ENCODE measurements at regions not wholly inside any gene's neighbourhood (a gene's known extent, or its start where the extent isn't known, plus 50 kb on each side); places are given as distances from the start of the nearest gene placed in this dataset.

DNA sequence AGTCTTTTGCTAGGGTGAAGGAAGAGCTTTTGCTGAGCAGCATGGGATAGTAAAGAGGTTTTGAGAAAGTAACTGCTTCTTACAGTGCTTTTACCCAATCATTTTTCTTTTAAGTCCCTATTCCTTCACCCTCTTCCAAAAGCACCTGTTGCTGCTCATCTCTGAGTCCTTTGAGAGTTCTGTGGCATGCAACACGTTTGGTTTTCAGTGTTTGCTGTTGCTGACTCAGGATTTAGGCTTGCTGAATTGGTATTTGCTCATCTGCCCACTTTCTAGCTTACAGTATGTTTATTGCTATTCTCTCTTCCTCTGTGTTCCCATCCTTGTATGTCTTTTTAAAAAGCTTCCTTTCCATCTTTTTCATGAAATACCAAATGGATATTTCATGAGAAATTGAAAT lies 55.9 kb upstream of the THRB start:
- Histone ChIP-seq H3K9ac (ENCODE audit: insufficient read depth, low read length, poor library complexity, severe bottlenecking) (no peak overlapping the region), H2AFZ (ENCODE audit: insufficient read depth, low read depth, low read length, poor library complexity, severe bottlenecking) (no peak overlapping the region), H3K36me3 (replicated peaks in 1 of 2; ENCODE audit: control insufficient read depth in 1 of 2, insufficient read depth in 2 of 2, low read length in 2 of 2) (no peaks in the 10 kb centered on the region), H4K20me1 (ENCODE audit: insufficient read depth, low read length) (no peaks in the 10 kb centered on the region), H3K4me1 (ENCODE audit: control insufficient read depth in 1 of 2, insufficient read depth in 2 of 2, low read length in 2 of 2) (no peaks in the 10 kb centered on the region), H3K79me2 (ENCODE audit: insufficient read depth, low read length) (no peaks in the 10 kb centered on the region), H3K27ac (ENCODE audit: low read depth in 1 of 2, low read length in 2 of 2) (no peak overlapping the region), H3K4me3 (replicated peaks in 1 of 3; ENCODE audit: low read depth in 2 of 3, low read length in 3 of 3) (no peak overlapping the region), H3K27me3 (ENCODE audit: control insufficient read depth in 2 of 2, insufficient read depth in 2 of 2, low read length in 2 of 2) (no peaks in the 10 kb centered on the region), H3K9me3 (replicated peaks in 1 of 2; ENCODE audit: control insufficient read depth in 1 of 2, insufficient read depth in 1 of 2, low read length in 2 of 2) (no peaks in the 10 kb centered on the region), H3K4me2 (replicated peaks; ENCODE audit: extremely low read depth, low read length, poor library complexity, severe bottlenecking) (no peak overlapping the region)
- H3K4me3 Mint-ChIP-seq, result no peak overlapping the region
- intact Hi-C loops (cut with micrococcal nuclease), result no loop called here
- no peaks in the 10 kb centered on the region for H3K4me1 Mint-ChIP-seq
- H3K36me3 Mint-ChIP-seq, result no peaks in the 10 kb centered on the region
- DNase-seq, result no peak
- WGBS (ENCODE audit: insufficient coverage), result no CpG with 5 or more reads among the region's 1 CpG
- H3K27ac Mint-ChIP-seq, result no peak overlapping the region
- H3K9me3 Mint-ChIP-seq, result no peaks in the 10 kb centered on the region
- TF ChIP-seq, protein P1, sequence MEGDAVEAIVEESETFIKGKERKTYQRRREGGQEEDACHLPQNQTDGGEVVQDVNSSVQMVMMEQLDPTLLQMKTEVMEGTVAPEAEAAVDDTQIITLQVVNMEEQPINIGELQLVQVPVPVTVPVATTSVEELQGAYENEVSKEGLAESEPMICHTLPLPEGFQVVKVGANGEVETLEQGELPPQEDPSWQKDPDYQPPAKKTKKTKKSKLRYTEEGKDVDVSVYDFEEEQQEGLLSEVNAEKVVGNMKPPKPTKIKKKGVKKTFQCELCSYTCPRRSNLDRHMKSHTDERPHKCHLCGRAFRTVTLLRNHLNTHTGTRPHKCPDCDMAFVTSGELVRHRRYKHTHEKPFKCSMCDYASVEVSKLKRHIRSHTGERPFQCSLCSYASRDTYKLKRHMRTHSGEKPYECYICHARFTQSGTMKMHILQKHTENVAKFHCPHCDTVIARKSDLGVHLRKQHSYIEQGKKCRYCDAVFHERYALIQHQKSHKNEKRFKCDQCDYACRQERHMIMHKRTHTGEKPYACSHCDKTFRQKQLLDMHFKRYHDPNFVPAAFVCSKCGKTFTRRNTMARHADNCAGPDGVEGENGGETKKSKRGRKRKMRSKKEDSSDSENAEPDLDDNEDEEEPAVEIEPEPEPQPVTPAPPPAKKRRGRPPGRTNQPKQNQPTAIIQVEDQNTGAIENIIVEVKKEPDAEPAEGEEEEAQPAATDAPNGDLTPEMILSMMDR (IDR thresholded peaks at IDR 0.05), result no peak
- no peaks in the 10 kb centered on the region for H3K27me3 Mint-ChIP-seq (ENCODE audit: low read depth in 3 of 3)

DNA sequence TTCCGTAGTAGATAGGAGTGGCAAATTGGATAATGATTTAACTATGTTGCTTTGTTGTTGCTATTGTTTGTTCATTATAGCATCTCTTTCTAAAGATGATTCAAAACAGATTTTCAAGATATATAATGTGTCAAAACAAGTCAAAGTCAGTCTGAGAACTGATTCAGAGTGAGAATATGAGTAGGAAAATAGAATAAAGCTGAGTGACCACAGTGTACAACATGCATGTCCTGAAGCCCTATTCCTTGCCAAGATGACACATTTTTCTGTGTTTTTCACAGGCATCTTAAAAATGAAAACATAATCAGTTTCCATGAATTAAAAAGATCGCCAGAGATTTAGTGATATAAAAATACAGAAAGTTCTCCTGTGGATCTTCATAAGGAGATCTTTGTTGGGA lies 57.0 kb upstream of the THRB start:
- Histone ChIP-seq H3K9ac (ENCODE audit: insufficient read depth, low read length, poor library complexity, severe bottlenecking) (no peak overlapping the region), H2AFZ (ENCODE audit: insufficient read depth, low read depth, low read length, poor library complexity, severe bottlenecking) (no peak overlapping the region), H3K79me2 (ENCODE audit: insufficient read depth, low read length) (no peaks in the 10 kb centered on the region), H3K4me2 (replicated peaks; ENCODE audit: extremely low read depth, low read length, poor library complexity, severe bottlenecking) (no peak overlapping the region), H3K27ac (ENCODE audit: low read depth in 1 of 2, low read length in 2 of 2) (no peak overlapping the region), H3K27me3 (ENCODE audit: control insufficient read depth in 2 of 2, insufficient read depth in 2 of 2, low read length in 2 of 2) (no peaks in the 10 kb centered on the region), H3K36me3 (replicated peaks in 1 of 2; ENCODE audit: control insufficient read depth in 1 of 2, insufficient read depth in 2 of 2, low read length in 2 of 2) (no peaks in the 10 kb centered on the region), H3K9me3 (replicated peaks in 1 of 2; ENCODE audit: control insufficient read depth in 1 of 2, insufficient read depth in 1 of 2, low read length in 2 of 2) (no peaks in the 10 kb centered on the region), H3K4me3 (replicated peaks in 1 of 3; ENCODE audit: low read depth in 2 of 3, low read length in 3 of 3) (no peak overlapping the region), H4K20me1 (ENCODE audit: insufficient read depth, low read length) (no peaks in the 10 kb centered on the region), H3K4me1 (ENCODE audit: control insufficient read depth in 1 of 2, insufficient read depth in 2 of 2, low read length in 2 of 2) (no peaks in the 10 kb centered on the region)
- H3K4me3 Mint-ChIP-seq, result no peak overlapping the region
- TF ChIP-seq, protein P1 (IDR thresholded peaks at IDR 0.05), result no peak
- H3K27ac Mint-ChIP-seq, result no peak overlapping the region
- intact Hi-C loops (cut with micrococcal nuclease), result no loop called here
- DNase-seq, result no peak
- no CpG with 5 or more reads among the region's 2 CpGs for WGBS (ENCODE audit: insufficient coverage)
- H3K36me3 Mint-ChIP-seq, result no peaks in the 10 kb centered on the region
- no peaks in the 10 kb centered on the region for H3K4me1 Mint-ChIP-seq
- no peaks in the 10 kb centered on the region for H3K9me3 Mint-ChIP-seq
- H3K27me3 Mint-ChIP-seq (ENCODE audit: low read depth in 3 of 3), result no peaks in the 10 kb centered on the region

All from CD14-positive monocyte (primary cell).